HCT116 (cell line): ENCODE measurements at regions not wholly inside any gene's neighbourhood (a gene's known extent, or its start where the extent isn't known, plus 50 kb on each side); places are given as distances from the start of the nearest gene placed in this dataset.

Source experiments
- ATAC-seq: fragments of 200-7000 bp; cut with Tn5 transposase; 2 replicates; pipeline ENCODE4 v1.9.1; 2020; ENCODE audit warnings: mild to moderate bottlenecking, moderate library complexity
- BruUV-seq: library from RNA; stranded (reverse); fragments of 400-500 nt; replicated peaks from 2 replicates; lab custom pipeline; 2021; lab: Mats Ljungman, UMichigan
- CTCF ChIA-PET: fragments of 300-600 bp; sonication (Branson Sonifier 250); formaldehyde crosslinking; loops from one replicate; lab custom pipeline; 2021; ENCODE audit warnings: antibody characterized with exemption; lab: Charles Lee
- POLR2A ChIA-PET: fragments of 300-600, 350-600 bp; sonication (Branson Sonifier 250); formaldehyde crosslinking; loops from one replicate; lab custom pipeline; 2021; ENCODE audit warnings: antibody characterized with exemption; lab: Charles Lee
- RAD21 ChIA-PET, 2 experiments: fragments of 300-600 bp; sonication (Branson Sonifier 250); formaldehyde crosslinking; loops; one replicate each; lab custom pipeline; 2023; ENCODE audit warnings: low total read pairs in 2 of 2; ENCODE audit not compliant: uncharacterized antibody in 2 of 2, unreplicated experiment in 2 of 2, low non-redundant PET in 1 of 2; lab: Charles Lee
- DNase-seq: peaks from one replicate; pipeline ENCODE4 v3.0.0-alpha.2; 2010; ENCODE audit warnings: low read depth, low spot score
- H2AFZ ChIP-seq: fragments of 200-600 bp; shearing (Covaris generic), sonication (generic); 2 replicates; pipeline ENCODE4 v1.6.1; 2017; ENCODE audit warnings: low read depth, mixed run types, mixed read lengths, antibody characterized with exemption, low read length; ENCODE audit not compliant: poor library complexity, severe bottlenecking
- H3K27ac ChIP-seq: 2 replicates; pipeline ENCODE4 v1.5.1; 2012; ENCODE audit warnings: low read depth, low read length
- H3K27me3 ChIP-seq: fragments of 200-600 bp; sonication (generic); 2 replicates; pipeline ENCODE4 v1.6.1; 2016; ENCODE audit warnings: mixed run types, low read length, mixed read lengths; ENCODE audit not compliant: insufficient read depth
- H3K36me3 ChIP-seq, 2 experiments: fragments of 200-500 bp in 1 of 2; fragments of 200-600 bp in 1 of 2; sonication (Bioruptor generic) in 1 of 2; sonication (generic) in 1 of 2; 2 replicates each; pipeline versions ENCODE4 v1.5.1 to v1.6.1; 2014 to 2016; ENCODE audit warnings: low read length in 2 of 2, inconsistent platforms in 1 of 2, mixed read lengths in 1 of 2, mixed run types in 1 of 2; ENCODE audit not compliant: insufficient read depth in 2 of 2, control insufficient read depth in 1 of 2
- H3K4me1 ChIP-seq, 2 experiments: fragments of 200-600 bp in 1 of 2; sonication (generic) in 1 of 2; 2 replicates each; pipeline versions ENCODE4 v1.5.1 to v1.6.1; 2012 to 2017; ENCODE audit warnings: low read length in 2 of 2, inconsistent platforms in 1 of 2, mild to moderate bottlenecking in 1 of 2, mixed read lengths in 1 of 2, mixed run types in 1 of 2, moderate library complexity in 1 of 2; ENCODE audit not compliant: insufficient read depth in 2 of 2, control insufficient read depth in 1 of 2
- H3K4me2 ChIP-seq: fragments of 200-600 bp; sonication (generic); 2 replicates; pipeline ENCODE4 v1.6.1; 2017; ENCODE audit warnings: mixed run types, low read length, mixed read lengths
- H3K4me3 ChIP-seq, 2 experiments: fragments of 200-600 bp in 1 of 2; sonication (generic) in 1 of 2; replicated peaks in 1 of 2; 2 replicates each; pipeline ENCODE4 v1.5.1; 2011 to 2016; ENCODE audit warnings: low read length in 2 of 2, control low read depth in 1 of 2, low read depth in 1 of 2, mild to moderate bottlenecking in 1 of 2, mixed read lengths in 1 of 2, mixed run types in 1 of 2
- H3K79me2 ChIP-seq: fragments of 200-600 bp; sonication (generic); 2 replicates; pipeline ENCODE4 v1.6.1; 2017; ENCODE audit warnings: mild to moderate bottlenecking, mixed run types, low read length, moderate library complexity, mixed read lengths; ENCODE audit not compliant: insufficient read depth
- H3K9ac ChIP-seq: fragments of 200-600 bp; sonication (generic); 2 replicates; pipeline ENCODE4 v1.6.1; 2016; ENCODE audit warnings: low read length, mixed read lengths
- H3K9me2 ChIP-seq: fragments of 200-600 bp; sonication (generic), shearing (Covaris generic); 2 replicates; pipeline ENCODE4 v1.6.1; 2017; ENCODE audit warnings: mixed run types, mild to moderate bottlenecking, moderate library complexity; ENCODE audit not compliant: insufficient read depth
- H3K9me3 ChIP-seq, 2 experiments: fragments of 200-500 bp in 1 of 2; fragments of 200-600 bp in 1 of 2; sonication (Bioruptor generic) in 1 of 2; sonication (generic) in 1 of 2; 2 replicates each; pipeline ENCODE4 v1.6.1; 2014 to 2017; ENCODE audit warnings: low read length in 2 of 2, mixed read lengths in 2 of 2, inconsistent platforms in 1 of 2, low read depth in 1 of 2, mild to moderate bottlenecking in 1 of 2, mixed run types in 1 of 2, moderate library complexity in 1 of 2; ENCODE audit not compliant: control insufficient read depth in 1 of 2, insufficient read depth in 1 of 2
- H4K20me1 ChIP-seq: fragments of 200-600 bp; sonication (generic), shearing (Covaris generic); 2 replicates; pipeline ENCODE4 v1.6.1; 2017; ENCODE audit warnings: mixed run types, mild to moderate bottlenecking, moderate library complexity; ENCODE audit not compliant: insufficient read depth
- CEBPB ChIP-seq: IDR thresholded peaks from 2 replicates; pipeline ENCODE4 v1.6.1; 2012; ENCODE audit warnings: low read depth
- POLR2A ChIP-seq: IDR thresholded peaks from 2 replicates; pipeline ENCODE4 v1.7.0; 2011; ENCODE audit warnings: borderline replicate concordance; ENCODE audit not compliant: insufficient read depth, insufficient read length; ENCODE audit errors: extremely low read depth
- RAD21 ChIP-seq: IDR thresholded peaks from 2 replicates; pipeline ENCODE4 v1.6.1; 2012; ENCODE audit warnings: low read depth, mild to moderate bottlenecking
- REST ChIP-seq: IDR thresholded peaks from 2 replicates; pipeline ENCODE4 v1.6.1; 2012; ENCODE audit warnings: low read depth
- SIN3A ChIP-seq: IDR thresholded peaks from 2 replicates; pipeline ENCODE4 v1.6.1; 2012; ENCODE audit warnings: low read depth
- intact Hi-C: fragments of 100-400 bp; cut with micrococcal nuclease; formaldehyde crosslinking; loops from 2 replicates; pipeline ENCODE4 v1.10.0; 2022

- RAD21 ChIA-PET, result no interaction called here
- Histone ChIP-seq H3K4me1 (no peaks in the 10 kb centered on the region), H2AFZ (no peak overlapping the region), H3K9me3 (no peaks in the 10 kb centered on the region), H3K4me3 (no peak overlapping the region), H3K9ac (no peak overlapping the region), H3K4me2 (no peak overlapping the region), H3K27me3 (peaks cover 33% of the 10 kb centered on the region), H3K36me3 (no peaks in the 10 kb centered on the region), H3K9me2 (no peaks in the 10 kb centered on the region), H3K79me2 (no peaks in the 10 kb centered on the region), H4K20me1 (no peaks in the 10 kb centered on the region; the same call in 1 of the 2 replicates), H3K27ac (no peak overlapping the region)
- DNase-seq (no peak), ATAC-seq (no peak)
- CTCF ChIA-PET, result no interaction called here
- no peak for TF ChIP-seq CEBPB
- no peak for TF ChIP-seq SIN3A
- no peak for TF ChIP-seq REST
- no peak for TF ChIP-seq RAD21
- TF ChIP-seq POLR2A, result no peak
- intact Hi-C loops, result no loop called here
- BruUV-seq, result no TSS peak
- POLR2A ChIA-PET, result no interaction called here
Measured at GRCh38 chr2:16026816-16027501, 86.6 kb downstream of the MYCN start.
